HG02981 (cell line): ENCODE measurements at regions not wholly inside any gene's neighbourhood (a gene's known extent, or its start where the extent isn't known, plus 50 kb on each side); places are given as distances from the start of the nearest gene placed in this dataset.

ENCODE experiments used
- ATAC-seq: cut with Tn5 transposase; IDR thresholded peaks from one replicate; pipeline ENCODE4 v1.9.1; 2021; ENCODE audit warnings: mild to moderate bottlenecking, moderate library complexity; ENCODE audit not compliant: unreplicated experiment

DNA sequence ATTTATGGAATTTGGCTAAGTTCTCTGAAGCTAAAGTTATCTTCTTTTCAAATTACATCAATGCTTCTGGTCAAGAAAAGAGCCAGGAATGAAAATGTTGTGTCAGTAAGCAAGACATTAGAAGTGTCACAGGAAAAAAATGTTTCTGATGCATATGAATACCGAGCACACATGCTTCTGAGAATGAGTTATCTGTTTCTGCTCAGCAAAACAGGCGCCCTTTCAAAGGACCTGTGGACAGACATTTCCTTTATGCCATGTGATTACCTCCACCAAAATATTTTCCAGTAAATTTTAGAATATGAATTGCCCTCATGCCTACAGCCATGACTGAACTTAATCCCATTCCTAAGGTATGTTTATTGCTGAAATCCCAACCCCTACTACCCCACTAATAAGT is 55.4 kb upstream of the RNF180 start:
- ATAC-seq: no peak

DNA sequence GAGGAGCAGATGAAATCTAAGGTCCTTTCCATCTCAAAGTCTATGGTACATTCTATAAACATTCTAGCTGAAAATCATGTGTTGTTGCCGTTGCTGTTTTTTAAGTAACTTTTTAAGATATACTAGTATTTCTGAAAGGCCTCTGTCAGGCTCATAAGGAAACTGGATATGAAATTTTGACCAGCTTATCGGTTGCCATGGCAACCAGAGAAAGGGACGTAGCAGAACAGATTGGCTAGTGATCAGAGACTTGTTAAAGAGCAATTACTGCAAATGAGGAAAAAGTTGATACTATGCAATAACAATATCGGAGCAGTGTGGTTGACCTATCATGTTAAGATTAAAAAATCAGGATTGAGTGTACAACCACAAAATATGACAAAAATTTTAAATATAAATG is 57.0 kb upstream of the RNF180 start:
- ATAC-seq: no peak

DNA sequence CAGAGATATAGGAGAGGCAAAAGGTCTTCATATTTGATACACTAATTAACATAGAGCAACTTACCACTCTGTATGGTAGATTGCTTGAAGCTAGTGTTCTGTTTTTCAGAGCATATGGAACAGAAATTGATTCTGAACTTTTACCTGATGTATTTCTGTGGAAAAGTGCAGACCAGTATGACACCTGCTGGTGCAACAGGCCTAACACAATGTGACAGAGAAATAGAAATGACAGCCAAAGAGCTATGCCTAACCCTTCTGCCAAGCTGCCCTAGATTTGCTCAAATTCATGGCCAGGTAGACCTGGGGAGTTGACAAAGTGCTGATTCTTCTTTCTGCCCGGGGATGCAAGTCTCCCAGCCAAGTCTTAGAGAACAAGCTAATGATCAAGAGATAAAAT is 65.4 kb upstream of the RNF180 start:
- no peak for ATAC-seq

DNA sequence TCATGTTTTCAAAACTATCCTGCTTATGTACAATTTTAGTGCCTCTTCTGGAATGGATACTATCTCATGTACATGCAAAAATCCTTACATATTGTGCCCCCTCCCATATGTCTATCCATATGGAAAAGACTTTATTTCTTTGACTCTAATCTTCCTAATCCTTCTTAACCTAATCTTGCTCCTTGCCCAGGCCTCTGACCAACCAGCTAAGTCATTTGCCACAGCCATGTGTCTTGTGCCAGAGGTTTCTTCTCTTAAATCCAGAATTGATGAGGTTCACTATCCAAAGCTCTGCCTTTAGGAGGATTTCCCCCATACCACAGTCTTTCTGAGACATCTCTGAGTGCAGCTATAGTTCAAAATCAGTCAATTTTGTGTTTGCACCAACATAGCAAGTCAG is 68.9 kb upstream of the RNF180 start:
- ATAC-seq: no peak

DNA sequence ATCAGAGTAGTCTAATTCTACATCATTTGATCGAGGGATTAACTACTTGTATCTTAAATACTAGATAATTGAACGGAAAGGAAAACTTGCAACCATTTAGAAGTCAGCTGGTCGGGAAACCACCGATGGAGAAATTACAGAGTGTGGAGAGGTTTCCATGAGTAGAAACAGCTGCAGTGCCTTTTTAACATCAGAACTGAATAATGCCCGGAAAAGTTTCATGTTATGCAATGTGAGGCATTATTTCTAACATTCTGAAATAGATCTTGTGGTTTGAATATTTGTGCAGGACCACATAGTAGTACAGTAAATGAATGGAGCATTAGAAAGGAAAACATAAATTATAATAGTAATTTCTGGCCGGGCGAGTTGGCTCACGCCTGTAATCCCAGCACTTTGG is 88.1 kb upstream of the RNF180 start:
- no peak for ATAC-seq

DNA sequence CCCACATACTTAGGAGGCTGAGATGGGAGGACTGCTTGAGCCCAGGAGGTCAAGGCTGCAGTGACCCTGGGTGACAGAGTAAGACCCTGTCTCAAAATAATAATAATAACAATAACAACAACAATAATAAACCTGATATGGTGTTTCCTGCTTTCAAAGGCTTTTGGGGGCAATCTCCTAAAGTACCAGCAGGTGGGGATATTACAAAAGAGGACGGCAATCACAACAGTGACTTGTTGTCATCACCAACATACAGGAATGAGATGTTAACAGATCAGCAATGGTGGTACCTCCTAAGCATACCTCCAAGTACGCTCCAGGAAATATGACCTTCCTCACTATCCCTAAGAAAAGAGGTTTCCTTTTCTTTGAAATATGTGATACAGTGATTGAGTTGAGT is 91.1 kb upstream of the RNF180 start:
- ATAC-seq: peak; percentile 86

DNA sequence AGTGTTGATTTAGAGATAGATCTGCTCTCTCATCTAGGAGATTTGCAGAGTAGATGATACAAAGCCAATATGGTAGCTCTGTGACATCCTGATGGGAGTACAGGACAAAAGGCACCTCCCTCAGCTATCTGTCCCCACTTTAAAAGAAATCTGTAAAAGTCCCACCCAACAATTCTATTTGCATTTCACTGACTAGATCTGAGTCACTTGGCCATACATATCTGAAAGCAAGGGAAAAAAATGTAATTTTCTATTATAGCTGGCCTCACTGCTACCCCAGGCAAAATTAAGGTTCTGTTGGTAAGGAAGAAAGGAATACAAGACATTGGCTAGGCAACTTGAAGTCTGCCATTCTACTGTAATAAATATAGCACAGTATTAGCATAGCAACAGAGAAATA is 96.2 kb upstream of the RNF180 start:
- ATAC-seq: no peak

DNA sequence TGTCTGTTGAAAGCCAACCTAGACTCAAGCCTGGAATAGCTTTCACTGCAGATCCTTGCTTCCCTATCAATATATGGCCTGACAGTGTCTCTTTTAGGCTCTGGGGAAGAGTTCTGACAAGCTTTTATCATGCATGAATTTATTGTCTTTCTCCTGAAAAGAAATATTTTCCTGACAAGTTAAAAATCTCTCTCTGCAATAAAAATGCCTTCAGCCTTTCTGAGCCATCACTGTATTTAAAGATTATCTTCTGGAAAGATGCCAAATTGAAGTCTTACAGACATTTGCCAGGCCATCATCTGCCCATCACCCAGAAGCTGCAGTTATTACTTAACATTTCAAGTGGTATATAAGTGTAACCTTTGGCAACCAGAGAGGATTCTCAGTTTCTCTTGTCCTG is 88.1 kb upstream of the HTR1A start:
- ATAC-seq: no peak

DNA sequence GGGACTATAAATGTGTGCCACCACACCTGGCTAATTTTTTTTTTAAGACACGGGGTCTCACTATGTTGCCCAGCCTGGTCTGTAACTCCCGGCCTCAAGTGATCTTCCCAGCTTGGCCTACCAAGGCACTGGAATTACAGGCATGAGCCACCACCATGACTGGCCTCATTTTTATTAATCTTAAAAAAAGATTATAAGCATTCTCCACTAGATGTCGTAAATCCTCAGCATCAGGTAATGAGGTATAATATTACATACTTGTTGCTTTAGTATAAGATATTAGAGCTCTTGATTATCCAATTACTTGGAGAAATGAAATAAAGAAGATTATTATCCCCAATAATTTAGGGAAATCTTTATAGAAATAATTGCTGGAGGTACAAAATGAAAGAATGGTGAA is 78.2 kb upstream of the HTR1A start:
- ATAC-seq: no peak

DNA sequence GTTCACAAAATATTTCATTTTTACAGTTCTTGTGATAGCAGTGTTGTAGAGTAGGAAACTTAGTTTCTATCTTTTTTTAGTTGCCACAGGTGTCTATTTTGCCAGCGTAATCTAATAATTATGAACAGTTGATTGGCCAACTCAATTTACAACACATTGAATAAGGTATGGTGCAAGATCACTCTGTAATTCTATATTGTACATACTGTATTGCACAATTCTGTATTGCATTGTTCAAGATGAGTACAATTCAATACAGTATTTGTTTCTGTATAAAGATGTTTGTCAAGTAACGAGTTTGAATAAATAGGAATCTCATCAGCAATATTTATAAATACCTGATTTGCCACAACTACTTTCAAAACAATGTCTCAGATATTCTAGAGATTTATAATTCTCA is 64.2 kb upstream of the HTR1A start:
- no peak for ATAC-seq

DNA sequence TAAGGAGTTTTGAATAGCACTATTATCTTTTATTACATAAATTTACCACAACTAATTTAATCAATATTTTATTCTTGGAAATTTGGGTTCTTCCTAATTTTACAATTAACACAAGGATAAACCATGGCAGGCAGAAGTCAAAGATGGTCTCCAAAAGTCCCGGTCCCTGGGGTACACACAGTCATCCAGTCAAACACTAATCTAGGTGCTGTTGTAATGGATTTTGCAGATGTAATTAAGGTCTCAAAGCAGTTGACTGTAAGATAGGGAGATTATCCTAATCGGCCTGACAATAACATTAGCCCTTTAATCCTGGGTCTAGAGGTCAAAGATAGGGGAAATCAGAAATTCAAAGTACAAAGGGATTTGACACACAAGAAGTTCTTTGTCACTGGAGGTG is 57.5 kb upstream of the HTR1A start:
- ATAC-seq: no peak

DNA sequence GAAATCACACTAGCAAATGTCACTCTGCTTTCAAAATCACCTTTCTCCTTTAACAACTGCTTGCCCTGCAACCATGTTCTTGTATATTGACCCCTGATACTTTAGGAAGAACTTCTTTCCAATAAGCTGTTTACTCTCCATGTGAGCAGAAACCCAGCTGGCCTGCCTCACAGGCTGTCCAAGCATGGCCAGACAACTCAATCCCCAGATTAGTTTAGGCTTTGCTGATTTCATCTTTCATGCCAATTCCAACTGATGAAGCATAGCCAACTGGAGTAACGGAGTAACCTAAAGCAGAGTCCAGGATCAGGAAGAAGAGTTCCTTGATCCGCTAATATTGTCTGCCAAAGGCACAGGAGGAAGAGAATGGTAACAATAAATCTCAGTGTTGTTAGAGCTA is 56.7 kb upstream of the HTR1A start:
- no peak for ATAC-seq

DNA sequence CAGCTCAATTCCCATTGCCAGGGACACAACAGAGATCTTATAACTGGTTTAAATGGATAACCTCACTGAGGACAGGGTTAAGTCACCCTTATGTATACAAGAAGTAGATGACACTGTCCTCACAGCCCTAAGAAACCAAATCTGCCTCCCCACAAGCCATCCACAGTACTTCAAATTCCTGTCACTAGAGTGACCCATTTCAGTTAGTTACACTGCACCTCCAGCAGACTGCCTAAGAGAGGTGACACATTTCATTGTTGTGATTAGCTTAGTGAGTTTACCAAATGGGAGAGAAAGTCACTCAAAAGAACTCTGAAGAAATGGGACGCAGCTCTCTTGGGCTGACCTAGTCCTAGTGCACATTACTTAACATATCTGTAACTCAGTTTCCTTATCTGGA is 53.6 kb upstream of the HTR1A start:
- no peak for ATAC-seq
